Esophagus (tissue), 2 donors: ENCODE measurements at regions not wholly inside any gene's neighbourhood (a gene's known extent, or its start where the extent isn't known, plus 50 kb on each side); places are given as distances from the start of the nearest gene placed in this dataset.

Source experiments
- H3K27ac ChIP-seq, 2 donors: one replicate each; pipeline ENCODE4 v1.5.1; 2013; ENCODE audit warnings: low read depth in 2 of 2, mild to moderate bottlenecking in 2 of 2, inconsistent platforms in 1 of 2, low read length in 1 of 2, moderate library complexity in 1 of 2
- H3K27me3 ChIP-seq, 2 donors: one replicate each; pipeline ENCODE4 v1.6.1; 2013; ENCODE audit warnings: low read length in 2 of 2, control low read depth in 1 of 2, mild to moderate bottlenecking in 1 of 2; ENCODE audit not compliant: insufficient read depth in 2 of 2, control insufficient read depth in 1 of 2
- H3K36me3 ChIP-seq, 2 donors: one replicate each; pipeline ENCODE4 v1.6.1; 2013; ENCODE audit warnings: low read length in 1 of 2; ENCODE audit not compliant: control insufficient read depth in 2 of 2, insufficient read depth in 2 of 2
- H3K4me1 ChIP-seq, 2 donors: one replicate each; pipeline ENCODE4 v1.6.1; 2013; ENCODE audit warnings: low read length in 1 of 2; ENCODE audit not compliant: control insufficient read depth in 2 of 2, insufficient read depth in 2 of 2
- H3K4me3 ChIP-seq, 2 donors: one replicate each; pipeline ENCODE4 v1.5.1; 2013; ENCODE audit warnings: low read length in 2 of 2, mild to moderate bottlenecking in 2 of 2, low read depth in 1 of 2, moderate library complexity in 1 of 2
- H3K9me3 ChIP-seq, 2 donors: one replicate each; pipeline ENCODE4 v1.6.1; 2013; ENCODE audit warnings: mild to moderate bottlenecking in 2 of 2, low read depth in 1 of 2, low read length in 1 of 2, moderate library complexity in 1 of 2; ENCODE audit not compliant: control insufficient read depth in 2 of 2, insufficient read depth in 1 of 2
- WGBS, 2 donors: extraction: QIAGEN DNeasy Blood & Tissue Kit; methylation state at CpG; one replicate each; pipeline ENCODE4 v1.1.7; 2013; 5-methylcytosine and 5-hydroxymethylcytosine counted together
- donor health status: healthy with polysubstance abuse.
- donor health status: Bipolar disorder and iron deficiency.

DNA sequence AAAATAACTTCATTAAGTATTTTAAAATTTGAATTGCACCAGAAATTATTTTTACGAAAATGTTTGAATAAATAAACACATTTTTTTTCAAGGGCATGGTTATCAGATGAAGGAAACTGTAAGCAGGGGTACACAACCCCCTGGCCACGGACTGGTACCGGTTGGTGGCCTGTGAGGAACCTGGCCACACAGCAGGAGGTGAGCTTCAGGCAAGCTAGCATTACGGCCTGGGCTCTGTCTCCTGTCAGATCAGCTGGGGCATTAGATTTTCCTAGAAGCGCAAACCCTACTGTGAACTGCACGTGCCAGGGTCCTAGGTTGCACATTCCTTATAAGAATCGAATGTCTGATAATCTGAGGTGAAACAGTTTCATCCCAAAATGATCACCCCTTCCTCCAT lies 1499.7 kb upstream of the AGA start:
- H3K9me3 ChIP-seq, result no peaks in the 10 kb centered on the region
- H3K27me3 ChIP-seq, result no peaks in the 10 kb centered on the region
- no peaks in the 10 kb centered on the region for H3K4me1 ChIP-seq
- no peaks in the 10 kb centered on the region for H3K36me3 ChIP-seq
- no peak overlapping the region for H3K27ac ChIP-seq
- WGBS, 2 donors, result 71 to 72% methylated on average over 7 of the region's 7 CpGs
- H3K4me3 ChIP-seq, result no peak overlapping the region

DNA sequence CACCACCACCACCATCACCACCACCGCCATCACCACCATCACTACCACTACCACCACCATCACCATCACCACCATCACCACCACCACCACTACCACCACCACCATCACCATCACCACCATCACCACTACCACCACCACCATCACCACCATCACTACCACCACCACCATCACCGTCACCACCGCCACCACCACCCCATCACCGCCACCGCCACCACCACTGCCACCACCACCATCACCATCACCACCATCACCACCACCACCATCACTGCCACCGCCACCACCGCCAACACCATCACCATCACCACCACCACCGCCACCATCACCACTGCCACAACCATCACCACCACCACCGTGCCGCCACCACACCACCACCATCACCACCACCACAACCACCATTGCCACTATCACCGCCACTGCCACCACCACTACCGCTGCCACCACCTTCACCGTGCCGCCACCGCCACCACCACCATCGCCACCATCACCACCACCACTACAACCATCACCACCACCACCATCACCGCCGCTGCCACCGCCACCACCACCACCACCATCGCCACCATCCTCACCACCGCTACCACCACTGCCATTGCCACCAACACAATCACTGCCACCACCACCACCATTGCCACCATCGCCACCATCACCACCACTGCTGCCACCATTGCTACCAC lies 1511.3 kb upstream of the AGA start:
- Histone ChIP-seq H3K36me3 (no peaks in the 10 kb centered on the region), H3K9me3 (peaks cover 9 to 10% of the 10 kb centered on the region in 2 donors), H3K27me3 (no peaks in the 10 kb centered on the region), H3K4me3 (no peak overlapping the region), H3K4me1 (no peaks in the 10 kb centered on the region), H3K27ac (no peak overlapping the region)
- WGBS, 2 donors, result 91 to 93% methylated on average over 17 to 22 of the region's 22 CpGs

DNA sequence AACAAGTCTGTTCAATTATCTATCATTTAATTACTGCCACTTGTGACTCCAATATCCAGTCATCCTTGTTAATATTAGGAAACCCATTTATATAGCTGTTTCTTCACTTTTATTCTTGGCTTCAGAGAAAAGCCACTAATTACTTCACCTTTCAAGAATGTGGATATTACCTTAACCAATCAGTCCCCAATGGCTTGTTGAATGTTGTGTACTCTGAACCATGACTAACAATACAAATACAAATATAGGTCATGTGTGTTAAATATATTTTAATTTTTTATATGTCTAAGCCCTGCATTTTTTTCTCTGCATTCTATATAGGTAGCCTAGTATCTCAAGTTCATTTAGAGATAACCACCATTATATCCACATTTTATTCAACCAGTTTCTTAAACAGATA lies 1513.4 kb upstream of the AGA start:
- Histone ChIP-seq H3K4me3 (no peak overlapping the region), H3K4me1 (no peaks in the 10 kb centered on the region), H3K36me3 (no peaks in the 10 kb centered on the region), H3K27me3 (no peaks in the 10 kb centered on the region), H3K9me3 (peaks cover 9 to 10% of the 10 kb centered on the region in 2 donors), H3K27ac (no peak overlapping the region)

DNA sequence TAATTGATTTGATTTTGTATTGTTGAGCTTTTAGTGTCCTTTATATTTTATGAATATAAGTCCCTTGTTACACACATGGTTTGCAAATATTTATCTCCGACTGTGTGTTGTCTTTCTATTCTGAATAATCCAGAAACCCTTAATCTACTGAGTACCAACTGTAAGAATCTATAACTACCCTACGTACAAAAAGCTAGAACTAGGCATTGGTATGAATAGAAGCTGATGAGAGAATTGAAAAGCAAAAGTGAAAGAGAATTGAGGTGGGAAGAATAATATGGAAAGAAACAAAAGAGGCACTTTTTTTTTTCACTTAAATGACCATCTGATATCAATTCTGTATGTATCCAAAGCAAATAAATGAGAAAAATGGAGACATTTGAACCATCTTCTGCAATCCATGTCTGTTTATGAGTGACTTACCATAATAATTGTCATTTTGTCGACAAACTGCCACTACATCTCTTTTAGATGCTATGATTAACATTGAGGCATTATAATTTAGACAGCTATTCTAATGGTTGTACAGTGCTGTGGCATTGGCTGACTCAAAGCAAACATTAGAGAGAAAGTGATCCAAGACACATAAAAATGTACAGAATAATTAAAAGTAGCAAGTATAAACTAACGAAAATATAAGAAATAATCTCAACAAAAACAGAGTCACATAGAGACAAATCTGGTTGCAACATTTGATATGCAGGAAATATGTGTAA lies 1516.6 kb upstream of the AGA start:
- H3K4me1 ChIP-seq, result no peaks in the 10 kb centered on the region
- no peaks in the 10 kb centered on the region for H3K36me3 ChIP-seq
- H3K27ac ChIP-seq, result no peak overlapping the region
- peaks cover 2% of the 10 kb centered on the region in 2 donors for H3K9me3 ChIP-seq
- H3K4me3 ChIP-seq, result no peak overlapping the region
- WGBS, 2 donors, result 61 to 71% methylated on average over 4 of the region's 4 CpGs
- no peaks in the 10 kb centered on the region for H3K27me3 ChIP-seq

DNA sequence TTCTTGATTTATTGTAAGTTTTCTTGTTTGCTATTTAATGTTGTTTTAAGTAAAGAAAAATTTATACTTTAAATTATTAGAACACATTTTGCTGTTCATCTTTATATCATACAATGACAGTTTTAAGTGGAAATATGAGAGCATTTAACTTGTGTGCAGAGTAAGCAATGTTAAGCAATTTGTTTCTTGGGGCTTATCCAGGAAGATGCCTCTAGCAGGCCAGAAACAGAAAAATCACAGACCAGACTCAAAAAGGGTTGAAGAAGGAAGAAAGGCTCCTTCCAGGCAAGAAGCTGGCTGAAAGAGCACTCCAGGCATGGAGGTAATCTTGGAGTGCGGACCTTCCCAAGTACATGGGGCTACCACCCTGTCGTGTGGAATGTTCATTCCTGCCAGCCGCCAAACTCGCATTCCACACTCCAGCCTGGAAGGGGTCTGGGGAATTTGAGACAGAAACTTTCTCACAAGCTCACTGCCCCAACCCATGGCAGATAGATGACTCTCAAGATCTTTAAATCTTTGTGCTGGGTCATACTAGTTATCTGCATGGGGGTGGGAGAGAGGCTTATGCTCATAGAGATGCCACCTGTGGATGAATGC lies 1521.3 kb upstream of the AGA start:
- Histone ChIP-seq H3K27ac (no peak overlapping the region), H3K9me3 (no peaks in the 10 kb centered on the region), H3K4me1 (no peaks in the 10 kb centered on the region), H3K4me3 (no peak overlapping the region), H3K27me3 (no peaks in the 10 kb centered on the region), H3K36me3 (no peaks in the 10 kb centered on the region)
- 94% methylated on average over 4 of the region's 4 CpGs for WGBS, 2 donors

DNA sequence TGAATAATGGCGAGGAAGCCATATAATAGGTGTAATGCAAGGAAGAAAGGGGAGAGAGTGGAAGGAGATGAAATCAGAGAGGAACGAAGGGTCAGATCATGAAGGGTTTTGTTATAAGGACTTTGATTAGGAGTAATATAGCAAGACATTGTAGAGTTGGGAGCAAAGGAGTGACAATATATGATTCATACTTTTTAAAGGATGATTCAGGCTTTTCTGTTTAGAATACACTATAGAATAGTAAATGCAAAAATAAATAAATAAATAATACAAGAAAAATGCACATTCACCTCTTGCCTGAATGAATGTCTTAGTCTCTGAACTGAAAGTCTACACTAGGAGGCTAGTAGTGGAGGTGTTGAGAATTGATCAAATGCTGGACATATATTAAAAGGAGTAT lies 1524.4 kb upstream of the AGA start:
- Histone ChIP-seq H3K27me3 (no peaks in the 10 kb centered on the region), H3K36me3 (no peaks in the 10 kb centered on the region), H3K9me3 (no peaks in the 10 kb centered on the region), H3K27ac (no peak overlapping the region), H3K4me3 (no peak overlapping the region), H3K4me1 (no peaks in the 10 kb centered on the region)
- WGBS, 2 donors, result 75 to 81% methylated on average over 2 of the region's 2 CpGs

DNA sequence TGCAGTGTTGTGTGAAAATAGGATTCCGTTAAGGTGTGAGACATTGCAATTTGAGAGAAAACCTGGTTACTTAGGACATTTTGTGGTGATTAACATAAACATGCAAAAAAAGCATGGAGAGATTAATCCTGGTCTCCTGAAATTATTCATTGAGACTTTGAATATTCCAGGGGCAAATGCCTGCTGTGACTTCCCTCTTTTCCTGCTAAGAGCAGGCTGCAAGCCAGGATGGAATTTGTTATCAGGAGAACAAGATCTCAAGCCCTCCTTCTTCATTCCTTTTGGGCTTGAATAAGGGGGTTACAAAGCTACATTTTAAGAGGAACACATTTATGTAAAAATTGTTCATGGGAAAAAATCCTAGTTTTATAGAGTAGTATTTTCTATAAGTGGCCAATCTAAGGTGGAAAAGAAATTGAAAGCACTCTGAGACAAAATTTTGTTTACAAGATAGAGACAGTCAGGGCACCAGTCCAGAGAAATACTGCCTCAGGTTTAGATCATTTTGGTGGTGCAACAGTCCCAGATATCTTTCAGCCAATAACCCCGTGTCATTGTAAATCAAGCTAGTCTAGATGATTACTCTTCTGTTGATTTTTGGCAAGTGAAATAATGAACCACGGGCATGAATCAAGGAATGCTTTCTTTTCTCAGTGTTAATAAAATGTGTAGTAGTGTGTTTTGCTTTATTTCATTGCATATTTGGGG lies 1528.3 kb upstream of the AGA start:
- Histone ChIP-seq H3K4me3 (no peak overlapping the region), H3K9me3 (no peaks in the 10 kb centered on the region), H3K27ac (no peak overlapping the region), H3K4me1 (no peaks in the 10 kb centered on the region), H3K36me3 (no peaks in the 10 kb centered on the region), H3K27me3 (no peaks in the 10 kb centered on the region)
- 50 to 54% methylated on average over 3 of the region's 3 CpGs for WGBS, 2 donors

DNA sequence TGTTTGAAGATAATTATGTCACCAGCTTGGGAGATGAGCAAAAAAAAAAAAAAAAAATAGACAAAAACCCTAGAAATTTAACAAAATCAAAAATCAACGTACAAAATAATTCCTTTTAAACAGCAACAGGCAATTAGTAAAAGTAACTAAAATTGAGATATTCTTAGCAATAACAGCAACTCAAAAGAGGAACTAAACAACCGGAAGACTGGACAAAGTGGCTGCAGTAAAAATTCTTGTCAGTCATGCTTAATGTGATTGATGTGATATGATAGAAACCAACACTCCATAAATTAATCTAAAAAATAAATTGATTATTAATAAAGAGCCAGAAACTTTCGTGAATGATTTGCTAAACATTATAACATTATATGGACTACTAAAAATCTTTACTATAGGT lies 1534.6 kb upstream of the AGA start:
- Histone ChIP-seq H3K27me3 (no peaks in the 10 kb centered on the region), H3K36me3 (no peaks in the 10 kb centered on the region)
- 46 to 53% methylated on average over 3 of the region's 3 CpGs for WGBS, 2 donors

DNA sequence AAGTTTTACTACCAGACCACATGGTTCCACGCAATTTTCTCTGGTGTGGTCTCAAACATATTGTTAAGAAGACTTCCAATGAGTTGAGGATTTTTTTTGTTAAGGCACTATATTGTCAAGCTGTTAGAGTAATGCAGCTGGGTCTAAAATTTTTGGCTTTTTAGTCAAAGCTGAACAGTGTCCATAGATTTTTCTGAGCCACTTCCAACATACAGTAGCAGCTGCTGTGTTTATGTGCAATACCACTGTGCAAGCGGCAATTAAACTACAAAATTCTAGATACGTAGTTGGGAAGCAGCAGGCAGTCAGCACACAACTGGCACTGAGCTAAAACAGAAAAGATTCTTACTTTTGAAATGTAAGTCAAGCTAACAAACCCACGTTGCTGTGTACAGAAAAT lies 1551.1 kb upstream of the AGA start:
- Histone ChIP-seq H3K36me3 (no peaks in the 10 kb centered on the region), H3K4me1 (no peaks in the 10 kb centered on the region)
- 62 to 64% methylated on average over 4 of the region's 4 CpGs for WGBS, 2 donors

More for the DNA sequence above, 1534.6 kb upstream of the AGA start:
- Histone ChIP-seq H3K9me3 (no peaks in the 10 kb centered on the region), H3K4me1 (no peaks in the 10 kb centered on the region), H3K4me3 (no peak overlapping the region), H3K27ac (no peak overlapping the region)

More for the DNA sequence above, 1551.1 kb upstream of the AGA start:
- Histone ChIP-seq H3K27ac (no peak overlapping the region), H3K27me3 (no peaks in the 10 kb centered on the region), H3K9me3 (no peaks in the 10 kb centered on the region), H3K4me3 (no peak overlapping the region)
